ENCODE measurements at regions not wholly inside any gene's neighbourhood (a gene's known extent, or its start where the extent isn't known, plus 50 kb on each side); places are given as distances from the start of the nearest gene placed in this dataset.

DNA sequence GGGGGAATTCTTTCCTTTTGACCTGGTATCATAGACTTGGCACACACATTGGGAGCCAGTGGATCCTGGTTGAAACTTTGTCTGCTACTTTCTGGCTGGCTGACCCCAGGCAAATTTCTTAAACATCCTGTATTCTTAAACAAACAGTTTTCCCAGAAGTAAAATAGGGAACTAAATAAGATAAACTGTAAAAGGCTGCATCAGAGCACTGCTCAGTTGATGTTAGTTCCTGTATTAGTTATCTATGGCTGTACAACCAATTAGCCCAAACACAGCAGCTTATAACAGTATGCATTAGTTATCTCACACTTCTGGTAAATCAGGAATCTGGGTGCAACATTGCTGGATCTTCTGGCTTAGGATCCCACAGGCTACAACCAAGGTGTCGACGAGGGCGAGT lies 73.1 kb upstream of the SLCO3A1 start:
- no peaks in the 10 kb centered on the region for H3K9me2 ChIP-seq (ENCODE audit: low read depth, low read length)
- TF ChIP-seq, protein P1, sequence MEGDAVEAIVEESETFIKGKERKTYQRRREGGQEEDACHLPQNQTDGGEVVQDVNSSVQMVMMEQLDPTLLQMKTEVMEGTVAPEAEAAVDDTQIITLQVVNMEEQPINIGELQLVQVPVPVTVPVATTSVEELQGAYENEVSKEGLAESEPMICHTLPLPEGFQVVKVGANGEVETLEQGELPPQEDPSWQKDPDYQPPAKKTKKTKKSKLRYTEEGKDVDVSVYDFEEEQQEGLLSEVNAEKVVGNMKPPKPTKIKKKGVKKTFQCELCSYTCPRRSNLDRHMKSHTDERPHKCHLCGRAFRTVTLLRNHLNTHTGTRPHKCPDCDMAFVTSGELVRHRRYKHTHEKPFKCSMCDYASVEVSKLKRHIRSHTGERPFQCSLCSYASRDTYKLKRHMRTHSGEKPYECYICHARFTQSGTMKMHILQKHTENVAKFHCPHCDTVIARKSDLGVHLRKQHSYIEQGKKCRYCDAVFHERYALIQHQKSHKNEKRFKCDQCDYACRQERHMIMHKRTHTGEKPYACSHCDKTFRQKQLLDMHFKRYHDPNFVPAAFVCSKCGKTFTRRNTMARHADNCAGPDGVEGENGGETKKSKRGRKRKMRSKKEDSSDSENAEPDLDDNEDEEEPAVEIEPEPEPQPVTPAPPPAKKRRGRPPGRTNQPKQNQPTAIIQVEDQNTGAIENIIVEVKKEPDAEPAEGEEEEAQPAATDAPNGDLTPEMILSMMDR (IDR thresholded peaks at IDR 0.05; ENCODE audit: low read length): no peak
- no peak for TF ChIP-seq EZH2 (IDR thresholded peaks at IDR 0.05; ENCODE audit: borderline replicate concordance, low read length)
- H3K9ac ChIP-seq (ENCODE audit: low read length): no peak overlapping the region
- H3K27me3 ChIP-seq (ENCODE audit: insufficient read depth, low read length): no peaks in the 10 kb centered on the region
- no peak overlapping the region for H3K4me3 ChIP-seq (ENCODE audit: low read depth, low read length, poor library complexity, severe bottlenecking)
- no peaks in the 10 kb centered on the region for H4K20me1 ChIP-seq (ENCODE audit: insufficient read depth, low read length)
- no peak overlapping the region for H2AFZ ChIP-seq (ENCODE audit: low read length)
- H3F3A ChIP-seq (ENCODE audit: insufficient read depth, low read length): no peaks in the 10 kb centered on the region
- H3K4me1 ChIP-seq (ENCODE audit: insufficient read depth, low read length, severe bottlenecking): no peaks in the 10 kb centered on the region
- no peaks in the 10 kb centered on the region for H3K79me2 ChIP-seq (ENCODE audit: insufficient read depth, low read length)
- H3K4me2 ChIP-seq (ENCODE audit: low read length): no peak overlapping the region
- H3K9me3 ChIP-seq (ENCODE audit: low read length): no peaks in the 10 kb centered on the region
- no peak overlapping the region for H3K27ac ChIP-seq (ENCODE audit: low read depth, low read length, poor library complexity, severe bottlenecking)
- no peaks in the 10 kb centered on the region for H3K36me3 ChIP-seq (ENCODE audit: insufficient read depth, low read length)

DNA sequence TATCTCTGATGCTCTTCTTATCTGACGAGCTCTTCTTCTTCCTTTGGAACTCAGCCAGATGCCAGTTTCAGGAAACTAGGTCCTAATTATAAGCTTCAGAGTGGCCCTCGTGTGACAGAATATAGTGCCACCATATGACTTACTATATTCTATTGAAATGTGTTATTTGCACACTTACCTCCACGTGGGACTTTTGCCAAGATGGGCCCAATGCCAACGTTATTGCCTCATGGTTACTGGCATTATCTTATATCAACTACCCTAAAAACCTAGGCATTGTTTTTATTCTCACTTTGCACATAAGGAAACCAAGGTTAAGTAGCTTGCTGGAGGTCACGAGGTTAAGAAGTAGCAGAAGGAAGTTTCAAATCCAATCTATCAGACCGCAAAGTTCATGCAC lies 71.3 kb upstream of the SLCO3A1 start:
- Histone ChIP-seq H3K27ac (ENCODE audit: low read depth, low read length, poor library complexity, severe bottlenecking) (no peak overlapping the region), H3K4me3 (ENCODE audit: low read depth, low read length, poor library complexity, severe bottlenecking) (no peak overlapping the region), H3K9me3 (ENCODE audit: low read length) (no peaks in the 10 kb centered on the region), H3K4me1 (ENCODE audit: insufficient read depth, low read length, severe bottlenecking) (no peaks in the 10 kb centered on the region), H2AFZ (ENCODE audit: low read length) (no peak overlapping the region), H4K20me1 (ENCODE audit: insufficient read depth, low read length) (no peaks in the 10 kb centered on the region), H3F3A (ENCODE audit: insufficient read depth, low read length) (no peaks in the 10 kb centered on the region), H3K27me3 (ENCODE audit: insufficient read depth, low read length) (no peaks in the 10 kb centered on the region), H3K4me2 (ENCODE audit: low read length) (no peak overlapping the region), H3K9ac (ENCODE audit: low read length) (no peak overlapping the region), H3K36me3 (ENCODE audit: insufficient read depth, low read length) (no peaks in the 10 kb centered on the region), H3K79me2 (ENCODE audit: insufficient read depth, low read length) (no peaks in the 10 kb centered on the region), H3K9me2 (ENCODE audit: low read depth, low read length) (no peaks in the 10 kb centered on the region)
- TF ChIP-seq, protein P1 (IDR thresholded peaks at IDR 0.05; ENCODE audit: low read length): no peak
- TF ChIP-seq EZH2 (IDR thresholded peaks at IDR 0.05; ENCODE audit: borderline replicate concordance, low read length): no peak

GRCh38 chr15:91783008-91783407 lies 70.5 kb upstream of the SLCO3A1 start:
- Histone ChIP-seq H2AFZ (ENCODE audit: low read length) (no peak overlapping the region), H3K4me1 (ENCODE audit: insufficient read depth, low read length, severe bottlenecking) (no peaks in the 10 kb centered on the region), H3K79me2 (ENCODE audit: insufficient read depth, low read length) (no peaks in the 10 kb centered on the region), H4K20me1 (ENCODE audit: insufficient read depth, low read length) (no peaks in the 10 kb centered on the region), H3F3A (ENCODE audit: insufficient read depth, low read length) (no peaks in the 10 kb centered on the region), H3K4me3 (ENCODE audit: low read depth, low read length, poor library complexity, severe bottlenecking) (no peak overlapping the region), H3K27me3 (ENCODE audit: insufficient read depth, low read length) (no peaks in the 10 kb centered on the region), H3K9ac (ENCODE audit: low read length) (no peak overlapping the region), H3K36me3 (ENCODE audit: insufficient read depth, low read length) (no peaks in the 10 kb centered on the region), H3K4me2 (ENCODE audit: low read length) (no peak overlapping the region), H3K27ac (ENCODE audit: low read depth, low read length, poor library complexity, severe bottlenecking) (no peak overlapping the region), H3K9me2 (ENCODE audit: low read depth, low read length) (no peaks in the 10 kb centered on the region), H3K9me3 (ENCODE audit: low read length) (no peaks in the 10 kb centered on the region)
- TF ChIP-seq, protein P1 (IDR thresholded peaks at IDR 0.05; ENCODE audit: low read length): no peak
- TF ChIP-seq EZH2 (IDR thresholded peaks at IDR 0.05; ENCODE audit: borderline replicate concordance, low read length): no peak
